Testis (tissue), 2 donors: ENCODE measurements at regions not wholly inside any gene's neighbourhood (a gene's known extent, or its start where the extent isn't known, plus 50 kb on each side); places are given as distances from the start of the nearest gene placed in this dataset.

Experiments
- DNase-seq: peaks from one replicate; pipeline ENCODE4 v3.0.0-alpha.2; 2019
- H3K27ac ChIP-seq, 2 donors: fragments of 200-600 bp; sonication (generic); one replicate each; pipeline ENCODE4 v1.5.1; 2019
- H3K27me3 ChIP-seq: fragments of 200-600 bp; sonication (generic); one replicate; pipeline ENCODE4 v1.5.1; 2019
- H3K36me3 ChIP-seq: fragments of 200-600 bp; sonication (generic); one replicate; pipeline ENCODE4 v1.5.1; 2017; ENCODE audit warnings: low read depth; ENCODE audit errors: missing control alignments
- H3K4me1 ChIP-seq: fragments of 200-600 bp; sonication (generic); one replicate; pipeline ENCODE4 v1.5.1; 2019
- H3K4me3 ChIP-seq, 2 donors: fragments of 200-600 bp; sonication (generic); one replicate each; pipeline ENCODE4 v1.5.1; 2017 to 2019
- H3K9me3 ChIP-seq: fragments of 200-600 bp; sonication (generic); one replicate; pipeline ENCODE4 v1.5.1; 2017
- CTCF ChIP-seq, 3 experiments: fragments of 450-650 bp in 2 of 3; fragments of 200-600 bp in 1 of 3; sonication (generic) in 1 of 3; IDR thresholded peaks; one replicate each; pipeline ENCODE4 v1.5.1; 2016 to 2019; ENCODE audit warnings: antibody characterized with exemption in 3 of 3, mild to moderate bottlenecking in 2 of 3, moderate library complexity in 1 of 3
- POLR2A ChIP-seq: fragments of 450-650 bp; IDR thresholded peaks from one replicate; pipeline ENCODE4 v1.6.1; 2017; ENCODE audit warnings: antibody characterized with exemption, mild to moderate bottlenecking, moderate library complexity
- WGBS, 2 donors: methylation state at CpG; one replicate each; pipeline ENCODE4 v1.1.5; 2018; 5-methylcytosine and 5-hydroxymethylcytosine counted together
- intact Hi-C: fragments of 100-400 bp; cut with DNase I; formaldehyde crosslinking; loops from one replicate; pipeline ENCODE4 v1.15.1; 2023; ENCODE audit warnings: low total_unique reads

- no peaks in the 10 kb centered on the region for H3K27me3 ChIP-seq
- H3K9me3 ChIP-seq: no peaks in the 10 kb centered on the region
- no peak for DNase-seq
- H3K4me3 ChIP-seq: no peak overlapping the region
- no peak overlapping the region for H3K27ac ChIP-seq
- H3K36me3 ChIP-seq: no peaks in the 10 kb centered on the region
- no peaks in the 10 kb centered on the region for H3K4me1 ChIP-seq
- intact Hi-C loops: no loop called here
- no peak for TF ChIP-seq CTCF (IDR thresholded peaks at IDR 0.05)
- no peak for TF ChIP-seq POLR2A
- 84 to 90% methylated on average over 3 of the region's 3 CpGs for WGBS, 2 donors
These were observed 51.9 kb upstream of the NMUR2 start for GRCh38 chr5:152456815-152457443.

GRCh38 chr5:152462021-152462721, 57.1 kb upstream of the NMUR2 start:
- Histone ChIP-seq H3K9me3 (no peaks in the 10 kb centered on the region), H3K27me3 (no peaks in the 10 kb centered on the region), H3K4me3 (no peak overlapping the region), H3K4me1 (no peaks in the 10 kb centered on the region), H3K36me3 (no peaks in the 10 kb centered on the region), H3K27ac (no peak overlapping the region)
- intact Hi-C loops: no loop called here
- WGBS, 2 donors: 87 to 90% methylated on average over 4 of the region's 4 CpGs
- no peak for TF ChIP-seq CTCF (IDR thresholded peaks at IDR 0.05)
- no peak for TF ChIP-seq POLR2A
- DNase-seq: no peak

- TF ChIP-seq CTCF (IDR thresholded peaks at IDR 0.05): no peak
- no peak for TF ChIP-seq POLR2A
- H3K36me3 ChIP-seq: no peaks in the 10 kb centered on the region
- no peaks in the 10 kb centered on the region for H3K4me1 ChIP-seq
- no peak overlapping the region for H3K4me3 ChIP-seq
- no peaks in the 10 kb centered on the region for H3K9me3 ChIP-seq
- WGBS, 2 donors: 90 to 92% methylated on average over 4 of the region's 4 CpGs
- H3K27ac ChIP-seq: no peak overlapping the region
- intact Hi-C loops: no loop called here
- no peak for DNase-seq
- no peaks in the 10 kb centered on the region for H3K27me3 ChIP-seq
These were observed 59.0 kb upstream of the NMUR2 start for GRCh38 chr5:152464048-152464447.

GRCh38 chr5:152465140-152465539, 60.1 kb upstream of the NMUR2 start:
- TF ChIP-seq POLR2A (no peak), CTCF (IDR thresholded peaks at IDR 0.05) (no peak)
- intact Hi-C loops: no loop called here
- H3K27ac ChIP-seq: no peak overlapping the region
- no peaks in the 10 kb centered on the region for H3K36me3 ChIP-seq
- no peaks in the 10 kb centered on the region for H3K4me1 ChIP-seq
- H3K4me3 ChIP-seq: no peak overlapping the region
- no peaks in the 10 kb centered on the region for H3K27me3 ChIP-seq
- no peak for DNase-seq
- H3K9me3 ChIP-seq: no peaks in the 10 kb centered on the region
